H9 (cell line): ENCODE measurements at regions not wholly inside any gene's neighbourhood (a gene's known extent, or its start where the extent isn't known, plus 50 kb on each side); places are given as distances from the start of the nearest gene placed in this dataset.

Experiments used
- DNase-seq: peaks from one replicate; pipeline ENCODE4 v3.0.0-alpha.2; 2017
- H2AFZ ChIP-seq: one replicate; pipeline ENCODE4 v1.6.1; 2013; ENCODE audit warnings: mild to moderate bottlenecking, low read length, control low read depth, moderate library complexity
- H2AK5ac ChIP-seq: 2 replicates; pipeline ENCODE4 v1.6.1; 2013; ENCODE audit warnings: low read length, control low read depth, mixed read lengths; ENCODE audit not compliant: insufficient read length
- H2BK120ac ChIP-seq: one replicate; pipeline ENCODE4 v1.6.1; 2013; ENCODE audit warnings: low read depth, mild to moderate bottlenecking, low read length, control low read depth, inconsistent platforms; ENCODE audit not compliant: poor library complexity, severe bottlenecking
- H2BK12ac ChIP-seq: 2 replicates; pipeline ENCODE4 v1.6.1; 2013; ENCODE audit warnings: low read length, control low read depth, mixed read lengths, low read depth; ENCODE audit not compliant: insufficient read length
- H2BK15ac ChIP-seq: 2 replicates; pipeline ENCODE4 v1.6.1; 2013; ENCODE audit warnings: low read depth, low read length, control low read depth
- H2BK20ac ChIP-seq: one replicate; pipeline ENCODE4 v1.6.1; 2013; ENCODE audit warnings: low read depth, mild to moderate bottlenecking, low read length, control low read depth, inconsistent platforms; ENCODE audit not compliant: poor library complexity, severe bottlenecking
- H2BK5ac ChIP-seq: 2 replicates; pipeline ENCODE4 v1.6.1; 2013; ENCODE audit warnings: low read length, control low read depth, mixed read lengths; ENCODE audit not compliant: insufficient read length
- H3K14ac ChIP-seq: 2 replicates; pipeline ENCODE4 v1.6.1; 2013; ENCODE audit warnings: low read length, control low read depth; ENCODE audit not compliant: insufficient read depth
- H3K18ac ChIP-seq: 2 replicates; pipeline ENCODE4 v1.6.1; 2013; ENCODE audit warnings: low read depth, mild to moderate bottlenecking, mixed read lengths, low read length, control low read depth; ENCODE audit not compliant: insufficient read length
- H3K23ac ChIP-seq: 2 replicates; pipeline ENCODE4 v1.6.1; 2013; ENCODE audit warnings: low read length, control low read depth, mixed read lengths, low read depth; ENCODE audit not compliant: insufficient read length
- H3K23me2 ChIP-seq: 2 replicates; pipeline ENCODE4 v1.6.1; 2013; ENCODE audit warnings: low read depth, mild to moderate bottlenecking, mixed read lengths, low read length, control low read depth; ENCODE audit not compliant: insufficient read length, poor library complexity, severe bottlenecking
- H3K27ac ChIP-seq: 2 replicates; pipeline ENCODE4 v1.5.1; 2013; ENCODE audit warnings: low read length, control low read depth, mixed read lengths, low read depth; ENCODE audit not compliant: insufficient read length
- H3K27me3 ChIP-seq: 2 replicates; pipeline ENCODE4 v1.6.1; 2013; ENCODE audit warnings: low read length, control low read depth, inconsistent platforms; ENCODE audit not compliant: insufficient read depth
- H3K4ac ChIP-seq: 2 replicates; pipeline ENCODE4 v1.6.1; 2013; ENCODE audit warnings: low read depth, mild to moderate bottlenecking, control low read depth, inconsistent platforms, low read length, moderate library complexity
- H3K4me1 ChIP-seq: 2 replicates; pipeline ENCODE4 v1.6.1; 2013; ENCODE audit warnings: low read length, control low read depth, inconsistent platforms; ENCODE audit not compliant: insufficient read depth
- H3K4me2 ChIP-seq: 2 replicates; pipeline ENCODE4 v1.6.1; 2013; ENCODE audit warnings: low read length, control low read depth, mixed read lengths; ENCODE audit not compliant: insufficient read length, insufficient read depth
- H3K56ac ChIP-seq: 2 replicates; pipeline ENCODE4 v1.6.1; 2013; ENCODE audit warnings: low read depth, mild to moderate bottlenecking, mixed read lengths, low read length, control low read depth; ENCODE audit not compliant: insufficient read length
- H3K79me1 ChIP-seq: 2 replicates; pipeline ENCODE4 v1.6.1; 2013; ENCODE audit warnings: low read depth, mild to moderate bottlenecking, moderate library complexity, low read length, control low read depth, inconsistent platforms; ENCODE audit not compliant: insufficient read depth, poor library complexity, severe bottlenecking
- H3K79me2 ChIP-seq: 2 replicates; pipeline ENCODE4 v1.6.1; 2013; ENCODE audit warnings: low read length, control low read depth, inconsistent platforms; ENCODE audit not compliant: insufficient read depth
- H3K9ac ChIP-seq: 2 replicates; pipeline ENCODE4 v1.6.1; 2013; ENCODE audit warnings: low read length, control low read depth, mixed read lengths; ENCODE audit not compliant: insufficient read length; ENCODE audit errors: extremely low read depth
- H3K9me3 ChIP-seq: one replicate; pipeline ENCODE4 v1.6.1; 2013; ENCODE audit warnings: low read depth, low read length, inconsistent platforms; ENCODE audit not compliant: control insufficient read depth
- H3T11ph ChIP-seq: one replicate; pipeline ENCODE4 v1.6.1; 2013; ENCODE audit warnings: mild to moderate bottlenecking, low read length, control low read depth, inconsistent platforms
- H4K20me1 ChIP-seq: one replicate; pipeline ENCODE4 v1.6.1; 2013; ENCODE audit not compliant: control insufficient read depth, insufficient read length, insufficient read depth
- H4K5ac ChIP-seq: 2 replicates; pipeline ENCODE4 v1.6.1; 2013; ENCODE audit warnings: low read depth, mild to moderate bottlenecking, mixed read lengths, low read length, control low read depth; ENCODE audit not compliant: insufficient read length
- H4K8ac ChIP-seq: replicated peaks from 2 replicates; pipeline ENCODE4 v1.6.1; 2013; ENCODE audit warnings: low read length, control low read depth, mixed read lengths, low read depth; ENCODE audit not compliant: insufficient read length
- H4K91ac ChIP-seq: 2 replicates; pipeline ENCODE4 v1.6.1; 2013; ENCODE audit warnings: low read depth, mild to moderate bottlenecking, moderate library complexity, mixed read lengths, low read length, control low read depth; ENCODE audit not compliant: insufficient read length
- H3K27ac Mint-ChIP-seq, 3 experiments: 2 replicates in 2 of 3; 3 replicates in 1 of 3; pipeline ENCODE4 v1.8.0; 2020 to 2021; ENCODE audit warnings: mixed read lengths in 3 of 3, mild to moderate bottlenecking in 1 of 3, moderate library complexity in 1 of 3
- H3K27me3 Mint-ChIP-seq: 2 replicates; pipeline ENCODE4 v1.8.0; 2021; ENCODE audit warnings: low read depth, mild to moderate bottlenecking, moderate library complexity, mixed read lengths
- H3K36me3 Mint-ChIP-seq, 3 experiments: 2 replicates in 2 of 3; 3 replicates in 1 of 3; pipeline ENCODE4 v1.8.0; 2020 to 2021; ENCODE audit warnings: low read depth in 3 of 3, mixed read lengths in 3 of 3; ENCODE audit not compliant: insufficient read depth in 1 of 3
- H3K4me1 Mint-ChIP-seq, 2 experiments: 2 replicates each; pipeline ENCODE4 v1.8.0; 2020; ENCODE audit warnings: mixed read lengths in 2 of 2
- H3K4me3 Mint-ChIP-seq, 2 experiments: 2 replicates in 1 of 2; 3 replicates in 1 of 2; pipeline ENCODE4 v1.8.0; 2020 to 2021; ENCODE audit warnings: mild to moderate bottlenecking in 2 of 2, mixed read lengths in 2 of 2, moderate library complexity in 1 of 2
- H3K9me3 Mint-ChIP-seq, 2 experiments: 2 replicates in 1 of 2; 3 replicates in 1 of 2; pipeline ENCODE4 v1.8.0; 2020; ENCODE audit warnings: mild to moderate bottlenecking in 2 of 2, mixed read lengths in 2 of 2, moderate library complexity in 1 of 2
- WGBS: extraction: QIAGEN DNeasy Blood & Tissue Kit; methylation state at CpG from one replicate; pipeline ENCODE4 v1.1.7; 2013; ENCODE audit warnings: missing lambda C conversion rate, low lambda C conversion rate, mixed read lengths; ENCODE audit not compliant: insufficient read length; ENCODE audit errors: extremely low coverage; 5-methylcytosine and 5-hydroxymethylcytosine counted together
- TF ChIP-seq, protein P1 (sequence below): fragments of 200-600 bp; sonication (generic); conservative IDR thresholded peaks from 3 replicates; pipeline ENCODE4 v1.8.0; 2021; ENCODE audit warnings: antibody characterized with exemption, mild to moderate bottlenecking

- no peak overlapping the region for H2BK5ac ChIP-seq
- no CpG with 5 or more reads among the region's 3 CpGs for WGBS
- Mint-ChIP-seq H3K27ac (peak overlapping the region in 1 of 3 experiments; percentile 65; a peak in 1 of 7 replicates), H3K9me3 (no peaks in the 10 kb centered on the region), H3K4me3 (no peak overlapping the region), H3K27me3 (no peaks in the 10 kb centered on the region), H3K4me1 (no peaks in the 10 kb centered on the region), H3K36me3 (no peaks in the 10 kb centered on the region)
- H2BK120ac ChIP-seq, result no peak overlapping the region
- H4K20me1 ChIP-seq, result no peaks in the 10 kb centered on the region
- no peak overlapping the region for H3K14ac ChIP-seq
- no peak overlapping the region for H2AK5ac ChIP-seq
- no peak overlapping the region for H4K5ac ChIP-seq
- H4K8ac ChIP-seq, result no peak overlapping the region
- no peak overlapping the region for H2AFZ ChIP-seq
- H3K4me1 ChIP-seq, result no peaks in the 10 kb centered on the region
- H3K79me1 ChIP-seq, result no peaks in the 10 kb centered on the region
- no peak overlapping the region for H3K9ac ChIP-seq
- no peaks in the 10 kb centered on the region for H3K27me3 ChIP-seq
- no peak overlapping the region for H3K56ac ChIP-seq
- no peaks in the 10 kb centered on the region for H3K79me2 ChIP-seq
- DNase-seq, result no peak
- no peaks in the 10 kb centered on the region for H3K9me3 ChIP-seq
- H3K23ac ChIP-seq, result no peak overlapping the region
- H3T11ph ChIP-seq, result no peak overlapping the region
- TF ChIP-seq, protein P1, sequence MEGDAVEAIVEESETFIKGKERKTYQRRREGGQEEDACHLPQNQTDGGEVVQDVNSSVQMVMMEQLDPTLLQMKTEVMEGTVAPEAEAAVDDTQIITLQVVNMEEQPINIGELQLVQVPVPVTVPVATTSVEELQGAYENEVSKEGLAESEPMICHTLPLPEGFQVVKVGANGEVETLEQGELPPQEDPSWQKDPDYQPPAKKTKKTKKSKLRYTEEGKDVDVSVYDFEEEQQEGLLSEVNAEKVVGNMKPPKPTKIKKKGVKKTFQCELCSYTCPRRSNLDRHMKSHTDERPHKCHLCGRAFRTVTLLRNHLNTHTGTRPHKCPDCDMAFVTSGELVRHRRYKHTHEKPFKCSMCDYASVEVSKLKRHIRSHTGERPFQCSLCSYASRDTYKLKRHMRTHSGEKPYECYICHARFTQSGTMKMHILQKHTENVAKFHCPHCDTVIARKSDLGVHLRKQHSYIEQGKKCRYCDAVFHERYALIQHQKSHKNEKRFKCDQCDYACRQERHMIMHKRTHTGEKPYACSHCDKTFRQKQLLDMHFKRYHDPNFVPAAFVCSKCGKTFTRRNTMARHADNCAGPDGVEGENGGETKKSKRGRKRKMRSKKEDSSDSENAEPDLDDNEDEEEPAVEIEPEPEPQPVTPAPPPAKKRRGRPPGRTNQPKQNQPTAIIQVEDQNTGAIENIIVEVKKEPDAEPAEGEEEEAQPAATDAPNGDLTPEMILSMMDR, result no peak
- H2BK12ac ChIP-seq, result no peak overlapping the region
- H3K23me2 ChIP-seq, result no peaks in the 10 kb centered on the region
- H3K18ac ChIP-seq, result no peak overlapping the region
- no peak overlapping the region for H2BK20ac ChIP-seq
- H3K27ac ChIP-seq, result no peak overlapping the region
- H3K4me2 ChIP-seq, result no peak overlapping the region
- H2BK15ac ChIP-seq, result no peak overlapping the region
- no peak overlapping the region for H3K4ac ChIP-seq
- no peak overlapping the region for H4K91ac ChIP-seq
These were observed 763.2 kb upstream of the CHAC2 start for GRCh38 chr2:53004413-53004812.
